HEK293 (cell line): ENCODE measurements at regions not wholly inside any gene's neighbourhood (a gene's known extent, or its start where the extent isn't known, plus 50 kb on each side); places are given as distances from the start of the nearest gene placed in this dataset.

Experiments
- ATF2 ChIP-seq: fragments of 450-650 bp; formaldehyde crosslinking; IDR thresholded peaks from 2 replicates; pipeline ENCODE4 v1.5.1; 2016; ENCODE audit warnings: missing biosample characterization, missing genetic modification characterization, low read depth
- BCL11B ChIP-seq: fragments of 450-650 bp; formaldehyde crosslinking; IDR thresholded peaks from 2 replicates; pipeline ENCODE4 v1.5.1; 2016; ENCODE audit warnings: low read depth, missing biosample characterization, missing genetic modification characterization
- CTCF ChIP-seq: fragments of 450-650 bp; formaldehyde crosslinking; IDR thresholded peaks from 2 replicates; pipeline ENCODE4 v1.5.1; 2016; ENCODE audit warnings: missing biosample characterization, missing genetic modification characterization
- REST ChIP-seq: fragments of 450-650 bp; formaldehyde crosslinking; IDR thresholded peaks from 2 replicates; pipeline ENCODE4 v1.5.1; 2016; ENCODE audit warnings: missing biosample characterization, missing genetic modification characterization
- SETDB1 ChIP-seq: IDR thresholded peaks from one replicate; pipeline ENCODE4 v1.6.1; 2017; ENCODE audit warnings: mild to moderate bottlenecking, low read length, moderate library complexity, mixed read lengths; ENCODE audit not compliant: insufficient read length
- ZBTB8A ChIP-seq: fragments of 450-650 bp; formaldehyde crosslinking; IDR thresholded peaks from 2 replicates; pipeline ENCODE4 v1.5.1; 2016; ENCODE audit warnings: missing biosample characterization, missing genetic modification characterization
- ZNF18 ChIP-seq: fragments of 450-650 bp; formaldehyde crosslinking; IDR thresholded peaks from 2 replicates; pipeline ENCODE4 v1.5.1; 2016; ENCODE audit warnings: missing biosample characterization, missing genetic modification characterization
- ZNF624 ChIP-seq: fragments of 450-650 bp; formaldehyde crosslinking; IDR thresholded peaks from 2 replicates; pipeline ENCODE4 v1.5.1; 2017; ENCODE audit warnings: missing biosample characterization, missing genetic modification characterization

- no peak for TF ChIP-seq ZBTB8A (tag by site-specific recombination)
- TF ChIP-seq CTCF (tag by site-specific recombination) = no peak
- no peak for TF ChIP-seq SETDB1
- TF ChIP-seq ZNF624 (tag by site-specific recombination) = no peak
- TF ChIP-seq BCL11B (tag by site-specific recombination) = no peak
- TF ChIP-seq REST = no peak
- TF ChIP-seq ATF2 (tag by site-specific recombination) = no peak
- TF ChIP-seq ZNF18 (tag by site-specific recombination) = no peak
These were observed 202.4 kb downstream of the GLRX3 start for GRCh38 chr10:130338636-130339024.
